GM10266 (cell line): ENCODE measurements at regions not wholly inside any gene's neighbourhood (a gene's known extent, or its start where the extent isn't known, plus 50 kb on each side); places are given as distances from the start of the nearest gene placed in this dataset.

Source experiments
- DNase-seq: peaks from one replicate; pipeline ENCODE4 v3.0.0; 2012; ENCODE audit errors: extremely low spot score
- TF ChIP-seq, protein P1 (sequence below): IDR thresholded peaks from 2 replicates; pipeline ENCODE4 v1.5.1; 2012; ENCODE audit warnings: mild to moderate bottlenecking, low read depth; ENCODE audit not compliant: control insufficient read depth, insufficient read depth; ENCODE audit errors: missing control alignments

DNA sequence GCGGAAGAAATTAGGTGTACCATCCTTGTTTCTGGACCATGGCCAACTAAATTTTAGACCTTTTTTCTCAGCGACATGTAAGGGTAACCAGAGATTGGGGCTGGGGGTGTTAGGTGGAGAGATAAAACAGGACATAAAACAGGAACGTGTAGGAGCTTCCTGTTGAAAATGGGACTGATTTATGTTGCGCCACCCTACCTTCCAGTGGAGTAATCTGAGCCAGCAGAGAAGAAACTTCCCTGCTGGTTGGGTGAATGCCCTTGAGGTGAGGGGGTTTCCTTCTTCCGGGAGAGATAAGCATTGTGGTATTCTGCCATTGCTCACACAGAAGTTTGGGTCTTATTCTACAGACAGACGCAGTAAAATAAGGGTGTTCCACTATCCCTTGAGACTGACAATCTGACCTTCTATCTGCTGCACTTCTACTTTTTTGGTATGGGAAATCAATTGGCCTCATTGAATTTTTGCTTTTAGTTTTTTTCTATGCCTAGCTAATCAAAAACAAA is 417.6 kb downstream of the PCNX1 start:
- TF ChIP-seq, protein P1, sequence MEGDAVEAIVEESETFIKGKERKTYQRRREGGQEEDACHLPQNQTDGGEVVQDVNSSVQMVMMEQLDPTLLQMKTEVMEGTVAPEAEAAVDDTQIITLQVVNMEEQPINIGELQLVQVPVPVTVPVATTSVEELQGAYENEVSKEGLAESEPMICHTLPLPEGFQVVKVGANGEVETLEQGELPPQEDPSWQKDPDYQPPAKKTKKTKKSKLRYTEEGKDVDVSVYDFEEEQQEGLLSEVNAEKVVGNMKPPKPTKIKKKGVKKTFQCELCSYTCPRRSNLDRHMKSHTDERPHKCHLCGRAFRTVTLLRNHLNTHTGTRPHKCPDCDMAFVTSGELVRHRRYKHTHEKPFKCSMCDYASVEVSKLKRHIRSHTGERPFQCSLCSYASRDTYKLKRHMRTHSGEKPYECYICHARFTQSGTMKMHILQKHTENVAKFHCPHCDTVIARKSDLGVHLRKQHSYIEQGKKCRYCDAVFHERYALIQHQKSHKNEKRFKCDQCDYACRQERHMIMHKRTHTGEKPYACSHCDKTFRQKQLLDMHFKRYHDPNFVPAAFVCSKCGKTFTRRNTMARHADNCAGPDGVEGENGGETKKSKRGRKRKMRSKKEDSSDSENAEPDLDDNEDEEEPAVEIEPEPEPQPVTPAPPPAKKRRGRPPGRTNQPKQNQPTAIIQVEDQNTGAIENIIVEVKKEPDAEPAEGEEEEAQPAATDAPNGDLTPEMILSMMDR: no peak
- peak; percentile 54 for DNase-seq

DNA sequence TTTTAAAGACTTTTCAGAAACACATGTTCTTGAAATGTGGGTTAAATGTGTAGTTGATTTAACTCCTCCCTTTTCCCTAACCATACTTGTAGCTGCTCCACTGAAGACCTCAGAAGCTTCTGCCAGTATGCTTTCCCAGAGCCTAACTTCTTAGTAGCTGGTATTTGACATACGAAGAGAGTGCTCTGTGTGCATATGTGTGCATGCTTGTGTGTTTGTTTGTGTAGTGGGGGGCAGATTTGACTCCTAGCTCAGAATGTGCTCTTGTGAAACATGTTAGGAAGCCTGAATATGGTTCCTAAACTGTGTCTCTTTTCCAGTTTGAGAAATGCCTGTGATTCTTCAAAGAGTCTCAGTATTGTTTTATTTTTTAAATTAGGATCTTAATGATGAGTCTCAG is 420.4 kb downstream of the PCNX1 start:
- no peak for DNase-seq
- TF ChIP-seq, protein P1: no peak

DNA sequence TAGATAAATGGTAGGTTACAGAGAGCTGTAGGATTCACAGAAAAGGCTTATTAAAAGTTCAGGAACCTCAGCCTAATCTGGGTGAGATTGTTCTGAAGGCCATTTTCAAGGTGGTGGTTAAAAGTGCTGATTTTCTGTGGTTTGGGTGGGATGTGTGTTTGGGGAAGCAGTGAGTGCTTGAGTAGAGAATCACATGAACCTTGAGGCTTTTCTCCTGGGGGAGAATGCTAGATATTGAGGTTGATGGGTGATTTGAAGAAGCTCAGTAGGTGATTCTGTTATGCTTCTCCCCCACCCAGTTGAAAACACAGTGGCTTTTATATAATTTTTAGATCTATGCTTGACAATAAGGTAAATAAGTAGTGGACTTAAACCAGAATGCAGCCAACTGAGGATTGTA is 420.9 kb downstream of the PCNX1 start:
- peak; percentile 38 for DNase-seq

DNA sequence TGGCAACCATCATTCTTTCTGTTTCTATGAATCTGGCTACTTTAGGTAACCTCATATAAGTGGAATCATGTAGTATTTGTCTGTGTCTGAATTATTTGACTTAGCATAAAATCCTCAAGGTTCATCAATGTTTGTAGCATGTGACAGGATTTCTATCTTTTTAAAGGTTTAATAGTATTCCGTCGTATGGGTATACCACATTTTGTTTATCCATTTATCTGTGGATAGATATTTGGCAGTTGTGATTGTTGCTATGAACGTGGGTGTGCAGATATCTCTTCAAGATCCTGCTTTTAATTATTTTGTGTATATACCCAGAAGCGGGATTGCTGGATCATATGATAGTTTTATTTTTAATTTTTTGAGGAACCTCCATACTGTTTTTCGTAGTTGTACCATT is 421.7 kb downstream of the PCNX1 start:
- no peak for DNase-seq
- TF ChIP-seq, protein P1: no peak

More for the DNA sequence above, 420.9 kb downstream of the PCNX1 start:
- TF ChIP-seq, protein P1: no peak

DNA sequence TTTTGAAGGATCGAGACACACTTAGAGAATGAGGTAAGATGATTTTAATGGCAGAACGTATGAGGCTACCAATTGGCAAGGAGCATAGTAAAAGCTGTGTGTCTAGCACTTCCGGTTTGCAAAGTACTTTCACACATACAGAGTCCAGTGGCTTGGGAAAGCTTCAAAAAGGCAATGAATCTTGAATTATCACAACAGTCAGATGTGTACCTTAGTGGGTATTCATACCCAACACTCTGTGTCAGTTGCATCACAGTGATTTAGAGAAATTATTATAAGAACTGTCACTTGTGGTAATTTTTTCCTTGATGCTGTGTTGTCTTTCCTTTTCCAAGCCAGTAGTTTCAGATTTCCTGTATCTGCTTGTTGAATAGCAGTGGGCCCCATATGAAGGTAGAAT is 424.1 kb downstream of the PCNX1 start:
- TF ChIP-seq, protein P1: no peak
- no peak for DNase-seq

DNA sequence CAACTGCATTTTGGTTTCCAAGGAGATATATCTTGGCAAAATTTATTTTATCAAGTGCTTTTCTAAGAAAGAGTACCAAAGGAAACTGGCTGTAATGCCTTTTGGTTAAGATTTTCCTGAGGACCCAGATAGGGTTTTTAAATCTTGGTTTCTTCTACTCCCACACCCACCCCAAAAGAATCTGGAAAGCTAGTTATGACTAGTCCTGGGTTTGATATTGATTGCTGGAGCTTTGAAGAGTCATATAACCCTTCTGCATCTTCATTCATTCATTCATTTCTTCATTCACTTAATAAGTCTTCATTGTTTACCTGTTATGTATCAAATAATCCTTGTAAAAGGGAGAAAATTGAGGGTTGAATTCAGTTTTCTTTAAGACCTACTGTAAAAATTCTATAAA is 425.2 kb downstream of the PCNX1 start:
- TF ChIP-seq, protein P1: no peak
- DNase-seq: no peak

DNA sequence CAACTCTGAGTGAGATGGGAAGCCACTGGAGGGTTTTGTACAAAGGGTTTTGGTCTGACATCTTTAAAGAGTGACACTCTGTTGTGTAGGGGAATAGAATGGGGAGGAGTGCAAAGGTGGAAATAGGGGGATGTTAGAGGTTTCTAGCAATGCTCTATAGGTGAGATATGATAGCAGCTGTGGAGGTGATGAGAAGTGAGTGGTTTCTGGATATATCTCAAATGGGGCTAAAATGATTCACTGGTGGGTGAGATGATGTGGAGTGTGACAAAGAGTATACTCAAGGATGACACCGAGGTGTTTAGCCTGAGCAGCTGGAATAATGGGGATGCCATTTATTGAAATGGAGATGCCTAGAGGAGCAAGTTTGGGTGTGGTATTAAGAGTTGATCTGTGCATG is 426.4 kb downstream of the PCNX1 start:
- TF ChIP-seq, protein P1: no peak
- DNase-seq: no peak
